HUES48 (cell line): ENCODE measurements at regions not wholly inside any gene's neighbourhood (a gene's known extent, or its start where the extent isn't known, plus 50 kb on each side); places are given as distances from the start of the nearest gene placed in this dataset.

ENCODE experiments used
- H3K27ac ChIP-seq: one replicate; pipeline ENCODE4 v1.7.0; 2013; ENCODE audit warnings: low read depth, low read length, inconsistent platforms
- H3K27me3 ChIP-seq: 2 replicates; pipeline ENCODE4 v1.6.1; 2013; ENCODE audit warnings: mild to moderate bottlenecking, low read length; ENCODE audit not compliant: control insufficient read depth, insufficient read depth
- H3K36me3 ChIP-seq: 2 replicates; pipeline ENCODE4 v1.6.1; 2013; ENCODE audit warnings: low read length; ENCODE audit not compliant: control insufficient read depth, insufficient read depth
- H3K4me1 ChIP-seq: 2 replicates; pipeline ENCODE4 v1.6.1; 2013; ENCODE audit warnings: mild to moderate bottlenecking, low read length; ENCODE audit not compliant: control insufficient read depth, insufficient read depth
- H3K4me3 ChIP-seq: 2 replicates; pipeline ENCODE4 v1.5.1; 2013; ENCODE audit warnings: mild to moderate bottlenecking, low read depth, low read length
- H3K9ac ChIP-seq: 2 replicates; pipeline ENCODE4 v1.6.1; 2013; ENCODE audit warnings: mild to moderate bottlenecking, low read depth, low read length, moderate library complexity
- H3K9me3 ChIP-seq: 2 replicates; pipeline ENCODE4 v1.6.1; 2013; ENCODE audit warnings: low read length; ENCODE audit not compliant: control insufficient read depth, insufficient read depth

DNA sequence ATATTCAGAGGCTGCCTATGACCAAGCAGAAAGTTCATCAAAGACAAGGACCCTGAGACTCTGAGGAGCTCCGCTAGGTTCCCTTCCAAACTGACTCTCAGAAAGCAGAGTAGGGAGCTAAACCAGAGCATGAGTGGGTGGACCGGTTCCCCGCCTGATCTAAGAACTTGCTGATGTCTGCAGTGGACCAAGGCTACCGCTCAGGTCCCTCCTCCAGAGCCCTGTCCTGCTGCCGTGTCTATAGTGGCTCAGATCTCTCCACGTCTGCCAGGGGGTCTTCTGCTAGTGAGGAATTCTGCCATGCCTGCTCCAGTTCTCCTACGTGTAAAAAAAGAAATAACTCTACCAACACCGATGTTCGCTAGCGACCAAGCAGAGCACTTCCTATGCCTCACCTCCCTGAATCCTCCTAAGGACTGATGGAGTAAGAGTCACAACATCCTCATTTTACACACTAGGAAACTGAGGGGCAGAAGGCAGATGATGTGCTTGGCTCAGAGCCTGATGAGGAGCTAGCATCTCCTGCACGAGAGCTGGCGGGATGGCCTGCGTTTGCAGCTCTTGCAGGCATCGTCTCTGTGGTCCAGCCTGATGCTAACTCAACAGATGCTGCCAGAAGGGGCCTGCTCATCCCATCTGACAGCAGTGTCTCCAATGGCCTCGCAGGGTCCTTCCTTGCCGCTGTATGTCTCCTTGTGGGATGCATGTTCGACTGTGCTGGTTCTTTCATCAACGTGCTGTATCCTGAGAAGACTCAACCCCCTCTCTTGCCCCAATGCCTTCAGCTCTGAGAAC lies 265.5 kb downstream of the C16orf95 start:
- Histone ChIP-seq H3K27me3 (no peaks in the 10 kb centered on the region; the same call in 1 of the 2 replicates), H3K4me1 (peaks cover 13% of the 10 kb centered on the region), H3K9me3 (peaks cover 3% of the 10 kb centered on the region; the same call in 1 of the 2 replicates), H3K36me3 (no peaks in the 10 kb centered on the region), H3K4me3 (no peak overlapping the region), H3K9ac (no peak overlapping the region), H3K27ac (no peak overlapping the region)

DNA sequence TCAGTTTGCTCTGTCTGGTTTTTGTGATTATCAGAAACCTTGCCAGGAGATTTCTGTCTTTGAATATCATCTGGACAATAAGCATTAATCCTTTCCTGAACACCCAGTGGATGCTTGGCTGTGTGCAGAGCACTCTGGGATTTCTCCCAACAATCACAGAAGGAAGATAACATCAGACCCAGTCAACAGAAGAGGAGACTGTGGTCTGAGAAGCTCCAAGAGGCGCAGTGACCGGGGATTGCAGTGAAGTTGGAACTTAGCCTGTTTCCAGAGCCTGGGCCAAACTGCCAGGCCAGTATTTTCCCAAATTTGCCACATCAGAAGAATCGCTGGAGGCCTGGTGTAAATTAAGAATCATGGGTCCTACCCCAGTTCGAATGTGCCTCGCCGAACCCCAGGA lies 264.7 kb downstream of the C16orf95 start:
- H3K27ac ChIP-seq, result no peak overlapping the region
- H3K4me1 ChIP-seq, result peaks cover 6% of the 10 kb centered on the region
- peaks cover 3% of the 10 kb centered on the region; the same call in 1 of the 2 replicates for H3K9me3 ChIP-seq
- no peaks in the 10 kb centered on the region for H3K36me3 ChIP-seq
- no peak overlapping the region for H3K9ac ChIP-seq
- no peak overlapping the region for H3K4me3 ChIP-seq
- no peaks in the 10 kb centered on the region; the same call in 1 of the 2 replicates for H3K27me3 ChIP-seq

DNA sequence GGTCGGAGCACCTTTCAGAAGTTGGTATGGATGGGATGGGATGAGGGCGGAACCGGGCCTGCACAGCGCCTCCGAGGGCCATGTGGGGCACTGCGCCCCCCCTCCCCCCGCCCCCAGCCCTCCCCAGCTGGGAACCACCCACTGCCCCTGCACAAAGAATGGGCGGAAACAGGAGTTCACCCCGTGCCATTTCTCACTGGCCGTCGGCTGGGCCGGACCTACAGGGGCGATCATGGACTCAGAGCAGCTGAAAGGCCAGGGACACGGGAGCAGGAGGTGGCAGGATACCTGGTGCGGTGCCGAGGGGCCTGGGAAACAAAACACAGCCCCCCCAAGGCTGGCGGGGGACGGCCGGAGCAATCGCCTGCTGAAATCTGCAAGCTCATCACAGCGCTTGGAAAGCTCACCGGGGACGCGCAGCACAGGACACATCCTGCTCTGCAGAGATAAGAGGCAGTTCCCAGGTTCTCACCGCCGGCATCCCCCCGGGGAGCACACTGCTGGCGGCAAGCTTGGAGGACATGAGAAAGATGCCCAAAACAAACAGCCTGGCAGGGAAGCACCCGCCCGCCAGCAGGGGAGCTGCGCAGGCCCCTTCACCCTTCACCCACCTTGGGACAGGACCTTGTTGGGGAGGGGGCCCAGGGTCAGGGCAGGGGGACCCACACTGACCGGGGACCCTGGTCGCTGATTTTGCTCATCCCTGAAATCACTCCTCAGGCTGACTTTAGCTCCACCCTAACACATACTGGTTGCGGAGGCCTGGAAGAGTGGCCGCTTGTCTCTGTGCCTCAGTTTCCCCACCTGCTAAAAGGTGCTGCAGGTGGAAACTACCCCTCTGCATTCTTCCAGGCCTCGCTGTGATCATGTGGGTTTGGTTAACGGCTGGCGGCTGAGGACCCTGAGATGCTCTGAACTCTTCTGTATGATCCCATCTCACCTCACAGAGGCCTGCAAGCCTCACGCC lies 263.9 kb downstream of the C16orf95 start:
- Histone ChIP-seq H3K36me3 (no peaks in the 10 kb centered on the region), H3K27me3 (no peaks in the 10 kb centered on the region; the same call in 1 of the 2 replicates), H3K9me3 (peaks cover 3% of the 10 kb centered on the region; the same call in 1 of the 2 replicates), H3K9ac (peak overlapping the region; percentile 65; the same call in 1 of the 2 replicates), H3K4me3 (peak overlapping the region; percentile 50), H3K4me1 (no peaks in the 10 kb centered on the region), H3K27ac (no peak overlapping the region)

DNA sequence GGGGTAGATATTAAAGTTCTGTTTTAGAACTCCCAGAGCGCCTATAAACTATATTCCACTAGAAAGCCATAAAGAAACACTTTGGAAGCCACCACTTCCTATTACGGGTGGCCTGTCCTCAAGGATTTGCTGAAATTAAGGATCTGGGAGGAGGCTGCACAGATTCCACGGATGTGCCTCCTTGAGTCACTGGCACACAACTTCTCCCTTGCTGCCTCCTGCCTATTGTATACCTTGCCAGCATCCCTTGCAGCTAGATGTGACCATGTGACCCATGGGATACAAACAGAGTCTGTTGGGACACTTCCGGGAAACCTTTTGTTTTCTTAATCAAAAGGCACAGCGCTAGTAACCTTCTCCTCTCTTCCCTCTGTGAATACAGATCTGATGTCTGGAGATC lies 263.0 kb downstream of the C16orf95 start:
- H3K4me1 ChIP-seq, result no peaks in the 10 kb centered on the region
- H3K27ac ChIP-seq, result no peak overlapping the region
- no peak overlapping the region for H3K4me3 ChIP-seq
- H3K9me3 ChIP-seq, result peaks cover 3% of the 10 kb centered on the region; the same call in 1 of the 2 replicates
- no peaks in the 10 kb centered on the region; the same call in 1 of the 2 replicates for H3K27me3 ChIP-seq
- H3K36me3 ChIP-seq, result no peaks in the 10 kb centered on the region
- H3K9ac ChIP-seq, result no peak overlapping the region

DNA sequence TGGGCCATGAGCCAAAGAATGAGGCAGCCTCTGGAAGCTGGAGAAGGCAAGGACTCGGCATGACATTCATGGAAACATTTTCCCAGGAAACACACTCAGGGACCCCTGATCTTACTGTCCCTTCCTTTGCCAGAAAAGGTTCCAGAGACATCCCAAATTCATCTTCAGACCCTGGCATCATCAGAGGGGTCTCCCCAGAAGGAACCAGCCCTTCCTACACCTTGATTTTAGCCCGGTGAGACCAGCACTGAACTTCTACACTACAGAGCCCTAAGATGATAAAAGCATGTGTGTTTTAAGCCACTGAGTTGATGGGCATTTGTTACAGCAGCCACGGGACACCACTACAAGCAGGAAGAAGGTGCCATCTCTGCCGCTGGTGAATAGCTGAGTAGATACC lies 262.3 kb downstream of the C16orf95 start:
- Histone ChIP-seq H3K9me3 (peaks cover 3% of the 10 kb centered on the region; the same call in 1 of the 2 replicates), H3K4me3 (no peak overlapping the region), H3K27me3 (no peaks in the 10 kb centered on the region; the same call in 1 of the 2 replicates), H3K9ac (no peak overlapping the region), H3K27ac (no peak overlapping the region), H3K36me3 (no peaks in the 10 kb centered on the region), H3K4me1 (no peaks in the 10 kb centered on the region)

DNA sequence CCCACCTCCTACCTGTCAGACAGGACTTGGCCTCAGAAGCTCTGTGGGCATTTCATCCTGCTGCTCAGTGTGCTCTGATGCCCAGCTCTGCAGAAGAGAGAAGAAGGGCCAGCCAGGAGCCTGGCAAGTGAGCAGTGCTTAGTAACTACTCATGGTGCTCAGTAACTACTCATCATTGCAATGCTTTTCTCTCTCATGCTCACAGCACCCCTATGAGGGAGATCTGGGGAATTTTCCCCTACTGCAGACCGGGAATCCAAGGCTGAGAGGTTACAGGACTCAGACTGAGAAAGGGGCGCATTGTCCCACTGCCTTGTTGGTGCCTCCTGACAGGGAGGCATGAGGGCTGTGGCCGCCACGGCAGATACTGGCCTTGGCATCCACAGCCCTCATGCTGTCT lies 261.1 kb downstream of the C16orf95 start:
- Histone ChIP-seq H3K27ac (no peak overlapping the region), H3K9ac (no peak overlapping the region), H3K27me3 (no peaks in the 10 kb centered on the region; the same call in 1 of the 2 replicates), H3K4me3 (no peak overlapping the region), H3K36me3 (no peaks in the 10 kb centered on the region), H3K9me3 (peaks cover 3% of the 10 kb centered on the region; the same call in 1 of the 2 replicates), H3K4me1 (no peaks in the 10 kb centered on the region)

DNA sequence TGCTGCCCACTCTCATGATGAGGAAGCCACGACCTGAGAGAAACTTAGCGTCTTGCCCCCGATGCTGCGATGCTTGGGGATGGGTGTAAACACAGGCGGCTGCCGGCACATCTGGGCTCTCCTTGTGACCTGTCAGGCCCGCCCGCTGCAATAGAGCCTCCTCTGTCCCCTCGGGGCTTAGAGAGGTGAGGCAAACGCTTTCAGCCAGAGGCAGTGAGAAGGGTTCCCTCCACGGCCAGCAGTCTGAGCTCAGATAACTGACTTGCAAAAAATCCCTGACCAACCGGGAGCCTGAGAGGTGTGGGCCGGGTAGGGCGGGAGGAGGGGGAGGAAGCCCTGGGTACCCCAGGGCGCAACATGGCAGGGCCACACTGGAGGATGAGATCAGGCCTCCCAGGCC lies 260.6 kb downstream of the C16orf95 start:
- Histone ChIP-seq H3K27ac (no peak overlapping the region), H3K27me3 (no peaks in the 10 kb centered on the region; the same call in 1 of the 2 replicates), H3K9me3 (peaks cover 3% of the 10 kb centered on the region; the same call in 1 of the 2 replicates), H3K9ac (no peak overlapping the region), H3K4me3 (no peak overlapping the region), H3K4me1 (no peaks in the 10 kb centered on the region), H3K36me3 (no peaks in the 10 kb centered on the region)

DNA sequence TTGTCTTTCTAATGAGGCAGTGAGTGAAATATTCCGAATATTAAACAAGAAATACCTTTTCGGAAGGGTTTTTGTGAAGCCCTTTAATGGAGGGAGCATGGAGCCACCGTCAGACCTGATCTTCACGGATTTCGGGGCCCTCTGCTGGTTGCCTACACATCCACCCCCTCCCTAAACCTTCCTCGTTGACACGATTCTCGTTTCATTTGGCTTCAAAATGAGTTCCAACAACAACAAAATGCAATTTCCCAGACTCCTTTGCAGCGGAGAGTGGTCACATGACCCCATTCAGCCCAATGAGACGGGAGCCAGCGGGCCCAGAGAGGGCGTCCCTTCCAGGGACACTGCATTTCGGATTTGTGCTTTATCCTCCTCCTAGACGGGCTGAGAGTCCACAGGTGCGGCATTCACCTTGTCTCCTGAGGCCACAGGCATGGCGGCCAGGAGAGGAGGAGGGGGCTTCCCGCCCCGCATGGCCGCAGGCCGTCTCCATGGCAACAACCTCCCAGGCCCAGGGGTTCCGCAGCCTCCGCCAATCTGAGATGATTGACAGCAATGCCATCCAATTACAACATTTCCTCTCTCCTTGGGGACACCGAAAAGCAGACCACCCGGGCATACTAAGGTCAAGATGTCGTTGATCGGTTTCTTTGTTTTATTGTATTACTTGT lies 259.8 kb downstream of the C16orf95 start:
- Histone ChIP-seq H3K4me1 (no peaks in the 10 kb centered on the region), H3K9me3 (peaks cover 3% of the 10 kb centered on the region; the same call in 1 of the 2 replicates), H3K36me3 (no peaks in the 10 kb centered on the region), H3K27me3 (peaks cover 3% of the 10 kb centered on the region; the same call in 1 of the 2 replicates), H3K9ac (no peak overlapping the region), H3K4me3 (no peak overlapping the region), H3K27ac (no peak overlapping the region)

DNA sequence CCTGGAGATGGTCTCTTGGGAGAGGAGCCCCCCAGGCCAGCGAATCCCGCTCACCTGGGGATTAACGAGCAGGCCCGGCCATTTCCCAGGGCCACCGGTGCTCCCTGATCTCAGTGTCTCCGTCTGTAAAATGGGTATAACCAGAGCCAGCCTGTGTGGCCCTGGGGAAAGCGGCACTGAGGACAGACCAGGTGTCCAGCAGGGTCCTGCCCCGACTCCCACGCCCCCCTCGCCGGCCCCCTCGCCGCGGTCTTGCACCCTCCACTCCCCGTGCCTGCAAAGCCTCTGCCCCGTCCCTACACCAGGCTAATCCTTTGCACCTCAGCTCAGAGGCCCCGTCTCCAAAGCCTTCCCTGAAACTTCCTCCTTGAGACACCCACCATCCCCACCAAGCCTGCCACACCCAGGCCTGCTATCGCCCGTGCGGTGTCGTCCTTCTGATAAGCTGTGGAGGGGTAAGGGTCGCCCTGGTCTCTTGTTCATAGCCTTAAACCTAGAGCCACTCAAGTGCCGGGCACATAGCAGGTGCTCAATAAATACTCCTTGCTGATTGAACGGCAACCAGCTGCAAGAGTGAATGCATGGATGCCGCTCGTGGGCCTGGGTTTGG lies 259.1 kb downstream of the C16orf95 start:
- Histone ChIP-seq H3K9ac (no peak overlapping the region), H3K9me3 (peaks cover 3% of the 10 kb centered on the region; the same call in 1 of the 2 replicates), H3K36me3 (no peaks in the 10 kb centered on the region), H3K4me1 (no peaks in the 10 kb centered on the region), H3K27ac (no peak overlapping the region), H3K4me3 (no peak overlapping the region), H3K27me3 (peaks cover 3% of the 10 kb centered on the region; the same call in 1 of the 2 replicates)

DNA sequence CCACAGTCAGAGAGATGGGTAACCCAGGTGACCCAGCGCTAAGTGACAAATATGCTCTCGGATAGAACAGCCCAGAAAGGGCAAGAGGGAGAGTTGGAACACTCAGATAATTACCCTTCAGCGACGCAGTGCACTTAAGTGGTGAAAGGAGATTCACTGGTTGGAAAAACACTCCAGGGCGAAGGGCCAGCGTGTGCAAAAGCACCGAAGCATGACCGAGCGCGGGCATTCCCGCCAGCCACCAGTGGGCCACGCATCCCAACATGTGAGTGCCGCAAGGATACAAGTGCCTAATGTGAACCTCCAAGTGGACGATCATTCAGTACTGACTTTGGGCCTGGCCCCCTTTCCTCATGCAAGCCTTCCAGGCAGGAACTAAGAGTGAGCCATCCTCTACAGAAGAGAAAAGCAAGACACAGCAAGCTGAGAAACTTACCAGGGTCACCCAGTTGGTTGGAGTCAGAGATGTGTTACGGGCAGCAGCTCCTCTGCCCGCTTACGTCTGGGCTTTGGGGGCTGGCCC lies 258.4 kb downstream of the C16orf95 start:
- Histone ChIP-seq H3K4me1 (no peaks in the 10 kb centered on the region), H3K4me3 (no peak overlapping the region), H3K9me3 (peaks cover 3% of the 10 kb centered on the region; the same call in 1 of the 2 replicates), H3K27me3 (peaks cover 3% of the 10 kb centered on the region; the same call in 1 of the 2 replicates), H3K36me3 (no peaks in the 10 kb centered on the region), H3K27ac (no peak overlapping the region), H3K9ac (no peak overlapping the region)
